ENCODE measurements at regions not wholly inside any gene's neighbourhood (a gene's known extent, or its start where the extent isn't known, plus 50 kb on each side); places are given as distances from the start of the nearest gene placed in this dataset.
"Not testable (repeated sequence)": the region's sequence is repeated elsewhere in the genome, so short reads cannot be mapped to it uniquely, and the experiment has no call there.

DNA sequence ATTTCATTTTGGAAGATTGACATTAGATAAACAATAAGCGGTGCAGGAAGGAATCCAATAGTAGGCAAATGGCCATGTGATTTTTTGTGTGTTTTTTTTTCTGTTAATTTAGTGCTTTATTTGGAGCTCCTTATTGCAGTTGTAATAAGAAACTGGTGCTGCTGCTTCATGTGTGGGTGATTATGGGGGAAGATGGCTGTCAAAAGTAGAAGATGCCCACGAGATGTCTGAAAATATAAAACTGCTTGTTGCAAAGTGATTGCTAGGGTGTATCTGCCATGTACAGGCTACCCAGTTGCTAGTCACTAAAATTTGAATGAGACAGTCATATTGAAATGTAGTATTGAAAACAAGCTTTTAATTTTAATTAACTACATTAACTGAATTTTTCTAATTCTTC, 216.7 kb upstream of the FTMT start:
- WGBS, 2 donors: 76 to 87% methylated on average over 2 of the region's 2 CpGs
- no peak for TF ChIP-seq POLR2A (IDR thresholded peaks at IDR 0.05)
- TF ChIP-seq, protein P1, sequence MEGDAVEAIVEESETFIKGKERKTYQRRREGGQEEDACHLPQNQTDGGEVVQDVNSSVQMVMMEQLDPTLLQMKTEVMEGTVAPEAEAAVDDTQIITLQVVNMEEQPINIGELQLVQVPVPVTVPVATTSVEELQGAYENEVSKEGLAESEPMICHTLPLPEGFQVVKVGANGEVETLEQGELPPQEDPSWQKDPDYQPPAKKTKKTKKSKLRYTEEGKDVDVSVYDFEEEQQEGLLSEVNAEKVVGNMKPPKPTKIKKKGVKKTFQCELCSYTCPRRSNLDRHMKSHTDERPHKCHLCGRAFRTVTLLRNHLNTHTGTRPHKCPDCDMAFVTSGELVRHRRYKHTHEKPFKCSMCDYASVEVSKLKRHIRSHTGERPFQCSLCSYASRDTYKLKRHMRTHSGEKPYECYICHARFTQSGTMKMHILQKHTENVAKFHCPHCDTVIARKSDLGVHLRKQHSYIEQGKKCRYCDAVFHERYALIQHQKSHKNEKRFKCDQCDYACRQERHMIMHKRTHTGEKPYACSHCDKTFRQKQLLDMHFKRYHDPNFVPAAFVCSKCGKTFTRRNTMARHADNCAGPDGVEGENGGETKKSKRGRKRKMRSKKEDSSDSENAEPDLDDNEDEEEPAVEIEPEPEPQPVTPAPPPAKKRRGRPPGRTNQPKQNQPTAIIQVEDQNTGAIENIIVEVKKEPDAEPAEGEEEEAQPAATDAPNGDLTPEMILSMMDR (IDR thresholded peaks at IDR 0.05): no peak
- Histone ChIP-seq H3K9me3 (no peaks in the 10 kb centered on the region), H3K27ac (no peak overlapping the region), H3K36me3 (no peaks in the 10 kb centered on the region), H3K27me3 (no peaks in the 10 kb centered on the region), H3K4me3 (replicated peaks in 1 of 3) (no peak overlapping the region), H3K4me1 (no peaks in the 10 kb centered on the region)
- no peak for DNase-seq
- intact Hi-C loops (cut with DNase I): no loop called here

DNA sequence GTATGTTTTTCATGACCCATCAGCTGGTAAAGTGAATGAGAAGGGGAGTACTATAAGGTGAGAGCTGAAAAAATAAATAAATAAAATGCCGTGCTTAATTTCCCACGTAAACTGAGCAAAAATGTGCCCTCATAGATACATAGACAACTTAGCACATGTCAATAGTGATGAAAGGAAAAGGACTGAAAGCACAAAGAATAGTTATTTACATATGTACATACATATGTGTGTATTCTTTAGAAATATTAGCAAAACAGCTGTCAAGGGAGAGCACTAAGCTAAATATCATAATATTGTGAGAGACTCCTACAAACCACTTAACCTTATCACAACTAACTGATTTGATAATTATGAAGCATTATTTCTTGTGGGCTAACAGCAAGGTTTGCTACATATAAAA, 213.6 kb upstream of the FTMT start:
- no peaks in the 10 kb centered on the region for H3K27me3 ChIP-seq
- H3K4me1 ChIP-seq: no peaks in the 10 kb centered on the region
- no peak overlapping the region for H3K4me3 ChIP-seq (replicated peaks in 1 of 3)
- TF ChIP-seq, protein P1 (IDR thresholded peaks at IDR 0.05): no peak
- TF ChIP-seq POLR2A (IDR thresholded peaks at IDR 0.05): no peak
- 91 to 96% methylated on average over 2 of the region's 2 CpGs for WGBS, 2 donors
- intact Hi-C loops (cut with DNase I): no loop called here
- no peaks in the 10 kb centered on the region for H3K36me3 ChIP-seq
- H3K27ac ChIP-seq: no peak overlapping the region
- DNase-seq: no peak
- H3K9me3 ChIP-seq: no peaks in the 10 kb centered on the region

DNA sequence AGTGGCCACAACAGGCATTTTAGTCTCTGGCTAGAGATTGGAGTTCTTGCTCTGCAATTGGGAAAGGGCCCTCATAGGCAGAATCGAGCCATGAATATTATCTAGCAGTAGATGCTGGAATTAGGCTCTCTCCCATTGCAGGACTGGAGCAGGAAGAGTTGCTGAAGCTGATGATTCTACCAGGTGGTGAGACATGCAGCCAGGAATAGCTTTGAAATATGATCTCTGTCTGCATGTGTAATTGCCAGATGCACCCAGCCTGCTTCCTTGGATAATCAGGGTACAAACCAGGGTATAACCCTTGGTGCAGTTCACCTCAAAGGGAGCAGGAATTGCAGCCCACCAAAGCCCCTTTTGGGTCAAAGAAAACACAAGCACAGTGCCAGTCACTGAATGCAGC, 211.4 kb upstream of the FTMT start:
- no peaks in the 10 kb centered on the region for H3K36me3 ChIP-seq
- 67 to 77% methylated on average over 1 of the region's 1 CpG for WGBS, 2 donors
- intact Hi-C loops (cut with DNase I): no loop called here
- no peak overlapping the region for H3K4me3 ChIP-seq (replicated peaks in 1 of 3)
- no peaks in the 10 kb centered on the region for H3K4me1 ChIP-seq
- no peak for DNase-seq
- H3K27ac ChIP-seq: no peak overlapping the region
- no peaks in the 10 kb centered on the region for H3K27me3 ChIP-seq
- H3K9me3 ChIP-seq: no peaks in the 10 kb centered on the region
- TF ChIP-seq, protein P1 (IDR thresholded peaks at IDR 0.05): no peak
- no peak for TF ChIP-seq POLR2A (IDR thresholded peaks at IDR 0.05)

DNA sequence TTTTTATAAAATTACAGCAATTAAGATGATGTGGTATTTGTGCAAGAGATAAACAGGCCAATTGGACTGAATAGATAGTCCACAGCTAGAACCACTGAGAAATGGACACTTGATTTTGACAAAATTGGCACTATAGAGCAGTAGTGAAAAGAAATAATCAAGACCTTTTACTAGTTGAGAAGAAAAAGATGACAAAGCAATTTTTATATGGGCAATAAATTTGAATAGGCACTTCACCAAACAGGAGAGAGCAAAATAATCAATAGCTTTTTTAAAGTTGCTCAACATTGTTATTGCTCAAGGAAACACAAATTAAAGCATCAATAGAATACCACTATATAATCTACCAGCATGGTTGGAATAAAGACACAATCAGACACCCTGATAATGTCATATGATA, 193.5 kb upstream of the FTMT start:
- DNase-seq: no peak
- Histone ChIP-seq H3K9me3 (no peaks in the 10 kb centered on the region), H3K36me3 (no peaks in the 10 kb centered on the region), H3K27ac (no peak overlapping the region), H3K4me1 (no peaks in the 10 kb centered on the region), H3K4me3 (replicated peaks in 1 of 3) (no peak overlapping the region), H3K27me3 (no peaks in the 10 kb centered on the region)
- intact Hi-C loops (cut with DNase I): no loop called here
- TF ChIP-seq, protein P1 (IDR thresholded peaks at IDR 0.05): no peak
- TF ChIP-seq POLR2A (IDR thresholded peaks at IDR 0.05): no peak

DNA sequence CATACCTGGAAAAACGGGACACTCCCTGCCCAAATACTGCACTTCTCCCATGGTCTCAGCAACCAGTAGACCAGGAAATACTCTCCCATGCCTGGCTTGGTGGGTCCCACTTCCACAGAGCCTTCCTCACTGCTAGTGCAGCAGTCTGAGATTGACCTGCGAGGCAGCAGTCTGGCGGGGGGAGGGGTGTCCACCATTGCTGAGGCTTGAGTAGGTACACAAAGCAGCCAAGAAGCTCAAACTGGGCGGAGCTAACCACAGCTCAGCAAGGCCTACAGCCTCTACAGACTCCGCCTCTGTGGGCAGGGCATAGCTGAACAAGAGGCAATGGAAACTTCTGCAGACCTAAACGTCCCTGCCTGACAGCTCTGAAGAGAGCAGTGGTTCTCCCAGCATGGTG, 191.5 kb upstream of the FTMT start:
- H3K4me1 ChIP-seq: no peaks in the 10 kb centered on the region
- H3K9me3 ChIP-seq: no peaks in the 10 kb centered on the region
- TF ChIP-seq, protein P1 (IDR thresholded peaks at IDR 0.05): no peak
- no peak for TF ChIP-seq POLR2A (IDR thresholded peaks at IDR 0.05)
- no peaks in the 10 kb centered on the region for H3K36me3 ChIP-seq
- no peak overlapping the region for H3K4me3 ChIP-seq (replicated peaks in 1 of 3)
- no peak for DNase-seq
- intact Hi-C loops (cut with DNase I): no loop called here
- H3K27me3 ChIP-seq: no peaks in the 10 kb centered on the region
- 71 to 85% methylated on average over 4 to 6 of the region's 6 CpGs for WGBS, 2 donors
- H3K27ac ChIP-seq: no peak overlapping the region

DNA sequence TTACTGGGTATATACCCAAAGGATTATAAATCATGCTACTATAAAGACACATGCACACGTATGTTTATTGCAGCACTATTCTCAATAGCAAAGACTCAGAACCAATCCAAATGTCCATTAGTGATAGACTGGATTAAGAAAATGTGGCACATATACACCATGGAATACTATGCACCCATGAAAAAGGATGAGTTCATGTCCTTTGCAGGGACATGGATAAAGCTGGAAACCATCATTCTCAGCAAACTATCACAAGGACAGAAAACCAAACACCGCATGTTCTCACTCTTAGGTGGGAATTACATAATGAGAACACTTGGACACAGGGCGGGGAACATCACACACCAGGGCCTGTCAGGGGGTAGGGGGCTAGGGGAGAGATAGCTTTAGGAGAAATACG, 186.1 kb upstream of the FTMT start:
- H3K36me3 ChIP-seq; DNase-seq; H3K4me1 ChIP-seq; H3K27ac ChIP-seq; H3K4me3 ChIP-seq (replicated peaks in 1 of 3); intact Hi-C loops (cut with DNase I); H3K9me3 ChIP-seq; H3K27me3 ChIP-seq: not testable (repeated sequence)
- WGBS, 2 donors: 92% methylated on average over 4 of the region's 4 CpGs

Data from thyroid gland (tissue), 4 donors.